NCI-H2107 treated with DMSO at 0.1 percent for 48 hours (cell line): ENCODE measurements at regions not wholly inside any gene's neighbourhood (a gene's known extent, or its start where the extent isn't known, plus 50 kb on each side); places are given as distances from the start of the nearest gene placed in this dataset.
A peak's percentile ranks its signal among the peaks of the same experiment; 100 is the strongest.
"Not testable (repeated sequence)": the region's sequence is repeated elsewhere in the genome, so short reads cannot be mapped to it uniquely, and the experiment has no call there.

Experiments used
- DNase-seq: peaks from one replicate; lab custom pipeline; 2025; ENCODE audit not compliant: unreplicated experiment; lab: John Stamatoyannopoulos, UW

GRCh38 chr1:29931477-29932175 is 695.3 kb downstream of the PTPRU start:
- DNase-seq: peak; percentile 35

- DNase-seq: no peak
These were observed 688.7 kb downstream of the PTPRU start for GRCh38 chr1:29925058-29925457.

- DNase-seq: no peak
These were observed 687.7 kb downstream of the PTPRU start for GRCh38 chr1:29924017-29924431.

- no peak for DNase-seq
These were observed 685.4 kb downstream of the PTPRU start for GRCh38 chr1:29921741-29922140.

- no peak for DNase-seq
These were observed 684.5 kb downstream of the PTPRU start for GRCh38 chr1:29920784-29921183.

- DNase-seq: no peak
These were observed 684.0 kb downstream of the PTPRU start for GRCh38 chr1:29920316-29920715.

GRCh38 chr1:29919041-29919440 is 682.7 kb downstream of the PTPRU start:
- not testable (repeated sequence) for DNase-seq

- no peak for DNase-seq
These were observed 680.5 kb downstream of the PTPRU start for GRCh38 chr1:29916656-29917369.

- no peak for DNase-seq
These were observed 678.6 kb downstream of the PTPRU start for GRCh38 chr1:29914936-29915335.

- DNase-seq: no peak
These were observed 676.1 kb downstream of the PTPRU start for GRCh38 chr1:29912425-29912824.

GRCh38 chr1:29909962-29910361 is 673.6 kb downstream of the PTPRU start:
- no peak for DNase-seq

GRCh38 chr1:29907596-29907995 is 671.3 kb downstream of the PTPRU start:
- no peak for DNase-seq

- DNase-seq: no peak
These were observed 670.6 kb downstream of the PTPRU start for GRCh38 chr1:29906927-29907326.

- no peak for DNase-seq
These were observed 667.3 kb downstream of the PTPRU start for GRCh38 chr1:29903548-29904166.

GRCh38 chr1:29901624-29902325 is 665.5 kb downstream of the PTPRU start:
- peak; percentile 32 for DNase-seq

GRCh38 chr1:29900712-29901111 is 664.4 kb downstream of the PTPRU start:
- no peak for DNase-seq

GRCh38 chr1:29900104-29900679 is 663.9 kb downstream of the PTPRU start:
- no peak for DNase-seq

GRCh38 chr1:29896791-29897714 is 660.7 kb downstream of the PTPRU start:
- DNase-seq: no peak

- DNase-seq: no peak
These were observed 660.0 kb downstream of the PTPRU start for GRCh38 chr1:29896300-29896699.

- no peak for DNase-seq
These were observed 658.9 kb downstream of the PTPRU start for GRCh38 chr1:29895201-29895600.
